K562 (cell line): ENCODE measurements at regions not wholly inside any gene's neighbourhood (a gene's known extent, or its start where the extent isn't known, plus 50 kb on each side); places are given as distances from the start of the nearest gene placed in this dataset.

Experiments used
- ATAC-seq: fragments of 200-7000 bp; cut with Tn5 transposase; 3 replicates; pipeline ENCODE4 v1.9.1; 2020; ENCODE audit warnings: moderate library complexity
- BruUV-seq: library from RNA; stranded (reverse); fragments of 400-500 nt; replicated peaks from 2 replicates; lab custom pipeline; 2021; lab: Mats Ljungman, UMichigan
- CTCF ChIA-PET: fragments of 300-600 bp; formaldehyde crosslinking; extraction: SDS; loops from one replicate; lab custom pipeline; 2021; ENCODE audit warnings: low intra/inter-chr PET ratio; lab: Yijun Ruan, JAX
- POLR2A ChIA-PET: fragments of 300-600, 350-650 bp; sonication (Branson Sonifier 250); formaldehyde crosslinking; extraction: SDS; loops from one replicate; lab custom pipeline; 2021; ENCODE audit warnings: antibody characterized with exemption, inconsistent platforms; lab: Yijun Ruan, JAX
- DNase-seq, 4 experiments: peaks; one replicate each; pipeline versions ENCODE4 v3.0.0 to v3.0.0-alpha.2; 2011 to 2018; ENCODE audit warnings: low spot score in 3 of 4, mixed read lengths in 3 of 4; ENCODE audit errors: extremely low read depth in 1 of 4
- FAIRE-seq: peaks from 2 replicates; lab custom pipeline; 2011; peaks lifted over from hg19 to GRCh38; lab: Jason Lieb, UNC
- H2AFZ ChIP-seq: 2 replicates; pipeline ENCODE4 v1.6.0; 2011; ENCODE audit warnings: low read depth, low read length, control low read depth, inconsistent platforms
- H3K27ac ChIP-seq: fragments of 200-600 bp; 3 replicates; pipeline ENCODE4 v1.8.0; 2011; ENCODE audit warnings: low read depth, mild to moderate bottlenecking, control low read depth, inconsistent platforms, low read length, moderate library complexity, mixed read lengths; ENCODE audit errors: extremely low read depth
- H3K27me3 ChIP-seq, 2 experiments: fragments of 300-600 bp in 1 of 2; 2 replicates in 1 of 2; 3 replicates in 1 of 2; pipeline versions ENCODE4 v1.6.0 to v1.8.0; 2011; ENCODE audit warnings: inconsistent platforms in 2 of 2, low read length in 2 of 2, mild to moderate bottlenecking in 1 of 2, mixed read lengths in 1 of 2, moderate library complexity in 1 of 2; ENCODE audit not compliant: control insufficient read depth in 2 of 2, insufficient read depth in 2 of 2
- H3K36me3 ChIP-seq: fragments of 300-600 bp; 3 replicates; pipeline ENCODE4 v1.8.0; 2011; ENCODE audit warnings: mild to moderate bottlenecking, low read length, inconsistent platforms; ENCODE audit not compliant: control insufficient read depth, insufficient read depth
- H3K4me1 ChIP-seq, 2 experiments: fragments of 200-600 bp in 1 of 2; replicated peaks in 1 of 2; 2 replicates in 1 of 2; 3 replicates in 1 of 2; pipeline versions ENCODE4 v1.5.1 to v1.8.0; 2011; ENCODE audit warnings: inconsistent platforms in 2 of 2, low read length in 2 of 2, mild to moderate bottlenecking in 1 of 2, mixed read lengths in 1 of 2, moderate library complexity in 1 of 2; ENCODE audit not compliant: control insufficient read depth in 2 of 2, insufficient read depth in 2 of 2
- H3K4me2 ChIP-seq: 2 replicates; pipeline ENCODE4 v1.6.1; 2011; ENCODE audit warnings: low read length, control low read depth, inconsistent platforms, mixed read lengths; ENCODE audit not compliant: insufficient read depth
- H3K4me3 ChIP-seq: fragments of 200-600 bp; sonication (generic), shearing (Covaris generic); 2 replicates; pipeline ENCODE4 v1.5.1; 2016; ENCODE audit warnings: control low read depth, inconsistent platforms
- H3K79me2 ChIP-seq: fragments of 200-600 bp; 3 replicates; pipeline ENCODE4 v1.8.0; 2011; ENCODE audit warnings: low read length, inconsistent platforms; ENCODE audit not compliant: control insufficient read depth, insufficient read depth
- H3K9ac ChIP-seq, 2 experiments: 2 replicates each; pipeline versions ENCODE4 v1.6.0 to v1.6.1; 2011; ENCODE audit warnings: low read depth in 2 of 2, low read length in 2 of 2, control low read depth in 1 of 2, inconsistent platforms in 1 of 2, mild to moderate bottlenecking in 1 of 2, mixed read lengths in 1 of 2; ENCODE audit not compliant: insufficient read depth in 1 of 2
- H3K9me1 ChIP-seq: one replicate; pipeline ENCODE4 v1.6.0; 2011; ENCODE audit warnings: inconsistent platforms, mild to moderate bottlenecking, low read length, moderate library complexity; ENCODE audit not compliant: control insufficient read depth, insufficient read depth
- H3K9me3 ChIP-seq: replicated peaks from 2 replicates; pipeline ENCODE4 v1.5.1; 2011; ENCODE audit warnings: low read depth, low read length, inconsistent platforms; ENCODE audit not compliant: control insufficient read depth, insufficient read depth
- H4K20me1 ChIP-seq: replicated peaks from 2 replicates; pipeline ENCODE4 v1.6.1; 2011; ENCODE audit warnings: low read length, inconsistent platforms, mixed read lengths; ENCODE audit not compliant: control insufficient read depth, insufficient read depth
- ETV6 ChIP-seq, 3 experiments: fragments of 150-350 bp in 1 of 3; sonication (generic) in 1 of 3; formaldehyde crosslinking in 1 of 3; IDR thresholded peaks; 2 replicates each; pipeline versions ENCODE4 v1.6.1 to v1.8.0; 2014 to 2022; ENCODE audit warnings: borderline replicate concordance in 2 of 3, low read depth in 2 of 3, antibody characterized with exemption in 1 of 3, low read length in 1 of 3, mild to moderate bottlenecking in 1 of 3, missing genetic modification reagents in 1 of 3
- HSF4 ChIP-seq: fragments of 250-450 bp; sonication (Bioruptor Pico); IDR thresholded peaks from 2 replicates; pipeline ENCODE4 v2.1.2; 2022; ENCODE audit warnings: mild to moderate bottlenecking, moderate library complexity, borderline replicate concordance
- KDM5B ChIP-seq: fragments of 200-600 bp; sonication (generic); IDR thresholded peaks from 2 replicates; pipeline ENCODE4 v1.6.1; 2012; ENCODE audit warnings: low read depth, mild to moderate bottlenecking, moderate library complexity, low read length, control low read depth, inconsistent platforms; ENCODE audit not compliant: insufficient replicate concordance
- MECOM ChIP-seq: fragments of 250-450 bp; sonication (Bioruptor Pico); IDR thresholded peaks from 2 replicates; pipeline ENCODE4 v1.8.0; 2022; ENCODE audit warnings: inconsistent platforms
- RAD51 ChIP-seq: fragments of 450-650 bp; IDR thresholded peaks from 2 replicates; pipeline ENCODE4 v1.7.1; 2016; ENCODE audit warnings: low read depth, mild to moderate bottlenecking, borderline replicate concordance
- RREB1 ChIP-seq: fragments of 250-450 bp; sonication (Bioruptor Pico); IDR thresholded peaks from 2 replicates; pipeline ENCODE4 v1.4.0; 2020
- SMAD4 ChIP-seq: fragments of 250-450 bp; sonication (Bioruptor Pico); conservative IDR thresholded peaks from 2 replicates; pipeline ENCODE4 v1.8.0; 2021; ENCODE audit warnings: inconsistent platforms, mild to moderate bottlenecking, moderate library complexity
- SRSF7 ChIP-seq: fragments of 200-400 bp; formaldehyde crosslinking; optimal IDR thresholded peaks from 2 replicates; pipeline ENCODE3; 2017; ENCODE audit warnings: mild to moderate bottlenecking, low read depth, low read length
- ZKSCAN8 ChIP-seq: fragments of 200-800 bp; sonication (Bioruptor generic); IDR thresholded peaks from 2 replicates; pipeline ENCODE4 v1.6.1; 2016; ENCODE audit warnings: missing genetic modification characterization, missing compliant biosample characterization
- WGBS: fragments of 100-300 bp; shearing (Covaris generic); methylation state at CpG from one replicate; pipeline ENCODE4 v1.1.6; 2016; ENCODE audit warnings: low coverage, mixed read lengths; ENCODE audit not compliant: insufficient coverage; ENCODE audit errors: missing lambda C conversion rate; 5-methylcytosine and 5-hydroxymethylcytosine counted together
- in situ Hi-C: fragments of 300-500 bp; cut with MboI; formaldehyde crosslinking; loops from 4 replicates; pipeline ENCODE4 v1.15.0; 2018; ENCODE audit warnings: inconsistent platforms, mixed read lengths
- intact Hi-C: fragments of 100-400 bp; cut with micrococcal nuclease; formaldehyde crosslinking; loops from 2 replicates; pipeline ENCODE4 v1.14.2; 2022
- TF ChIP-seq, protein P1 (sequence below): fragments of 250-450 bp; sonication (Bioruptor Pico); IDR thresholded peaks from 2 replicates; pipeline ENCODE4 v1.9.0; 2021; ENCODE audit warnings: mild to moderate bottlenecking, inconsistent platforms

GRCh38 chr18:68449292-68449691 lies 265.6 kb downstream of the TMX3 start (continued):
- TF ChIP-seq, protein P1, sequence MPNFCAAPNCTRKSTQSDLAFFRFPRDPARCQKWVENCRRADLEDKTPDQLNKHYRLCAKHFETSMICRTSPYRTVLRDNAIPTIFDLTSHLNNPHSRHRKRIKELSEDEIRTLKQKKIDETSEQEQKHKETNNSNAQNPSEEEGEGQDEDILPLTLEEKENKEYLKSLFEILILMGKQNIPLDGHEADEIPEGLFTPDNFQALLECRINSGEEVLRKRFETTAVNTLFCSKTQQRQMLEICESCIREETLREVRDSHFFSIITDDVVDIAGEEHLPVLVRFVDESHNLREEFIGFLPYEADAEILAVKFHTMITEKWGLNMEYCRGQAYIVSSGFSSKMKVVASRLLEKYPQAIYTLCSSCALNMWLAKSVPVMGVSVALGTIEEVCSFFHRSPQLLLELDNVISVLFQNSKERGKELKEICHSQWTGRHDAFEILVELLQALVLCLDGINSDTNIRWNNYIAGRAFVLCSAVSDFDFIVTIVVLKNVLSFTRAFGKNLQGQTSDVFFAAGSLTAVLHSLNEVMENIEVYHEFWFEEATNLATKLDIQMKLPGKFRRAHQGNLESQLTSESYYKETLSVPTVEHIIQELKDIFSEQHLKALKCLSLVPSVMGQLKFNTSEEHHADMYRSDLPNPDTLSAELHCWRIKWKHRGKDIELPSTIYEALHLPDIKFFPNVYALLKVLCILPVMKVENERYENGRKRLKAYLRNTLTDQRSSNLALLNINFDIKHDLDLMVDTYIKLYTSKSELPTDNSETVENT (CRISPR knock-in tag): no peak
- TF ChIP-seq SRSF7: no peak

- no peak for FAIRE-seq
- no peak for TF ChIP-seq RAD51
- TF ChIP-seq ETV6 (IDR thresholded peaks at IDR 0.05; ENCODE audit: borderline replicate concordance in 1 of 2, low read depth in 2 of 2, low read length in 1 of 2): no peak
- no peak for TF ChIP-seq ETV6 (CRISPR knock-in tag; IDR thresholded peaks at IDR 0.05; ENCODE audit: borderline replicate concordance)
- no peak for TF ChIP-seq ZKSCAN8 (CRISPR knock-in tag)
- TF ChIP-seq SMAD4 (CRISPR knock-in tag): no peak
- no peak for TF ChIP-seq RREB1 (CRISPR knock-in tag)
- no peak for TF ChIP-seq HSF4 (CRISPR knock-in tag)
- no peak for TF ChIP-seq KDM5B
- TF ChIP-seq MECOM (CRISPR knock-in tag): no peak
These were observed 266.2 kb downstream of the TMX3 start for GRCh38 chr18:68448736-68449135.

More at GRCh38 chr18:68448736-68449135, 266.2 kb downstream of the TMX3 start:
- intact Hi-C loops: no loop called here
- BruUV-seq: no TSS peak
- H3K27me3 ChIP-seq: no peaks in the 10 kb centered on the region
- no peaks in the 10 kb centered on the region for H3K9me1 ChIP-seq
- no peaks in the 10 kb centered on the region for H3K4me1 ChIP-seq
- H4K20me1 ChIP-seq: no peaks in the 10 kb centered on the region
- H3K4me2 ChIP-seq: no peak overlapping the region
- H3K36me3 ChIP-seq: no peaks in the 10 kb centered on the region
- H2AFZ ChIP-seq: no peak overlapping the region
- H3K9ac ChIP-seq: no peak overlapping the region
- WGBS: 0% methylated on average over 1 of the region's 1 CpG
- no peak overlapping the region for H3K27ac ChIP-seq
- no peak overlapping the region for H3K4me3 ChIP-seq
- DNase-seq: no peak
- H3K79me2 ChIP-seq: no peaks in the 10 kb centered on the region
- in situ Hi-C loops: no loop called here
- CTCF ChIA-PET: no interaction called here
- no peak for ATAC-seq
- POLR2A ChIA-PET: no interaction called here
- no peaks in the 10 kb centered on the region for H3K9me3 ChIP-seq
